ENCODE measurements at regions not wholly inside any gene's neighbourhood (a gene's known extent, or its start where the extent isn't known, plus 50 kb on each side); places are given as distances from the start of the nearest gene placed in this dataset.

DNA sequence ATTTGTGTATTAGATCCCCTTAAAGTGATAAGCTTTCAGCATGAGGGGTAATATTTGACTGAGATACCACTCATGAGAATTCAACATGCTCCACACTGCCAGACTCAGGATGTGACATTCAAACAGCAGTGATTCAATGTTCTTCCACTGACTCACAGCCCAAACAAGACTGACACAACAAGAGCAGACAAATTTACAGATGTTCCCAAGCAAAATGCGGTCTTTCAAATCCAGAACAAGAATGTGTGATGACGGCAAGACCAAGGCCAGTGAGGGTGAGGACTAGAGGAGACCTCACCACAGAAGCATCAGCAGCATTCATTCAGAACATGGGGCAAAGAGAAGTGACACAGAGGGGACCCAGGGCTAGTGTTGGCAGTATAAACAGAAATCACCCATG, 99.3 kb upstream of the GRIA3 start:
- TF ChIP-seq, protein P1, sequence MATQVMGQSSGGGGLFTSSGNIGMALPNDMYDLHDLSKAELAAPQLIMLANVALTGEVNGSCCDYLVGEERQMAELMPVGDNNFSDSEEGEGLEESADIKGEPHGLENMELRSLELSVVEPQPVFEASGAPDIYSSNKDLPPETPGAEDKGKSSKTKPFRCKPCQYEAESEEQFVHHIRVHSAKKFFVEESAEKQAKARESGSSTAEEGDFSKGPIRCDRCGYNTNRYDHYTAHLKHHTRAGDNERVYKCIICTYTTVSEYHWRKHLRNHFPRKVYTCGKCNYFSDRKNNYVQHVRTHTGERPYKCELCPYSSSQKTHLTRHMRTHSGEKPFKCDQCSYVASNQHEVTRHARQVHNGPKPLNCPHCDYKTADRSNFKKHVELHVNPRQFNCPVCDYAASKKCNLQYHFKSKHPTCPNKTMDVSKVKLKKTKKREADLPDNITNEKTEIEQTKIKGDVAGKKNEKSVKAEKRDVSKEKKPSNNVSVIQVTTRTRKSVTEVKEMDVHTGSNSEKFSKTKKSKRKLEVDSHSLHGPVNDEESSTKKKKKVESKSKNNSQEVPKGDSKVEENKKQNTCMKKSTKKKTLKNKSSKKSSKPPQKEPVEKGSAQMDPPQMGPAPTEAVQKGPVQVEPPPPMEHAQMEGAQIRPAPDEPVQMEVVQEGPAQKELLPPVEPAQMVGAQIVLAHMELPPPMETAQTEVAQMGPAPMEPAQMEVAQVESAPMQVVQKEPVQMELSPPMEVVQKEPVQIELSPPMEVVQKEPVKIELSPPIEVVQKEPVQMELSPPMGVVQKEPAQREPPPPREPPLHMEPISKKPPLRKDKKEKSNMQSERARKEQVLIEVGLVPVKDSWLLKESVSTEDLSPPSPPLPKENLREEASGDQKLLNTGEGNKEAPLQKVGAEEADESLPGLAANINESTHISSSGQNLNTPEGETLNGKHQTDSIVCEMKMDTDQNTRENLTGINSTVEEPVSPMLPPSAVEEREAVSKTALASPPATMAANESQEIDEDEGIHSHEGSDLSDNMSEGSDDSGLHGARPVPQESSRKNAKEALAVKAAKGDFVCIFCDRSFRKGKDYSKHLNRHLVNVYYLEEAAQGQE (IDR thresholded peaks at IDR 0.05; ENCODE audit: insufficient read depth in 1 of 2, low read depth in 2 of 2, low read length in 1 of 2): no peak
- TF ChIP-seq, protein P2, sequence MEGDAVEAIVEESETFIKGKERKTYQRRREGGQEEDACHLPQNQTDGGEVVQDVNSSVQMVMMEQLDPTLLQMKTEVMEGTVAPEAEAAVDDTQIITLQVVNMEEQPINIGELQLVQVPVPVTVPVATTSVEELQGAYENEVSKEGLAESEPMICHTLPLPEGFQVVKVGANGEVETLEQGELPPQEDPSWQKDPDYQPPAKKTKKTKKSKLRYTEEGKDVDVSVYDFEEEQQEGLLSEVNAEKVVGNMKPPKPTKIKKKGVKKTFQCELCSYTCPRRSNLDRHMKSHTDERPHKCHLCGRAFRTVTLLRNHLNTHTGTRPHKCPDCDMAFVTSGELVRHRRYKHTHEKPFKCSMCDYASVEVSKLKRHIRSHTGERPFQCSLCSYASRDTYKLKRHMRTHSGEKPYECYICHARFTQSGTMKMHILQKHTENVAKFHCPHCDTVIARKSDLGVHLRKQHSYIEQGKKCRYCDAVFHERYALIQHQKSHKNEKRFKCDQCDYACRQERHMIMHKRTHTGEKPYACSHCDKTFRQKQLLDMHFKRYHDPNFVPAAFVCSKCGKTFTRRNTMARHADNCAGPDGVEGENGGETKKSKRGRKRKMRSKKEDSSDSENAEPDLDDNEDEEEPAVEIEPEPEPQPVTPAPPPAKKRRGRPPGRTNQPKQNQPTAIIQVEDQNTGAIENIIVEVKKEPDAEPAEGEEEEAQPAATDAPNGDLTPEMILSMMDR (IDR thresholded peaks at IDR 0.05): no peak
- TF ChIP-seq SIN3A (IDR thresholded peaks at IDR 0.05; ENCODE audit: borderline replicate concordance, insufficient read depth, low read depth, low read length) (no peak), POLR2AphosphoS5 (IDR thresholded peaks at IDR 0.05; ENCODE audit: low read depth, low read length) (no peak), TCF7L2 (IDR thresholded peaks at IDR 0.05; ENCODE audit: low read depth, low read length) (no peak)

Data from Panc1 (cell line).